DOHH2 (cell line): ENCODE measurements at regions not wholly inside any gene's neighbourhood (a gene's known extent, or its start where the extent isn't known, plus 50 kb on each side); places are given as distances from the start of the nearest gene placed in this dataset.

Experiments
- EZH2phosphoT487 ChIP-seq: fragments of 200-600 bp; sonication (generic); IDR thresholded peaks from 2 replicates; pipeline ENCODE4 v1.6.1; 2017; ENCODE audit warnings: borderline replicate concordance, mild to moderate bottlenecking, antibody characterized with exemption, low read length, moderate library complexity, mixed read lengths
- TF ChIP-seq, protein P1 (sequence below): fragments of 200-600 bp; sonication (generic); IDR thresholded peaks from one replicate; pipeline ENCODE4 v1.5.1; 2014; ENCODE audit warnings: antibody characterized with exemption, mild to moderate bottlenecking, low read depth, low read length; ENCODE audit not compliant: poor library complexity, severe bottlenecking

DNA sequence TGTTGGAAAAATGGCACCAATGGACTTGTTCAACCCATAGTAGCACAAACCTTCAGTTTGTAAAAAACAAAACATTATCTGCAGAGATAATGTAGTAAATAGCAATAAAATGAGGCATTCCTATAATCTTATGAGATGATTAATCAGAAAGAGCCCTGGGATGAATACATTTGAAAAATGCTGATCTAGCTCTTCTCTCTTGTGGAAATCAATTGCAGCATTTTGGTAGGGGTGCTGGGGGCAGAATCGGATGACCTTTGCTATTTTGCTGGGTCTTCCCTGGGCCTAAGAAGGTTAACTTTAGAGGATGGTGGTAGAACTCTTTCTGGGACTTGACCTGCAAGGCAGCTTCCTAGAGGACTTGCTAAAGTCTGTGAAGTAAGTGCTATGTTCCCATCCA is 163.5 kb downstream of the ADRA2A start:
- TF ChIP-seq, protein P1, sequence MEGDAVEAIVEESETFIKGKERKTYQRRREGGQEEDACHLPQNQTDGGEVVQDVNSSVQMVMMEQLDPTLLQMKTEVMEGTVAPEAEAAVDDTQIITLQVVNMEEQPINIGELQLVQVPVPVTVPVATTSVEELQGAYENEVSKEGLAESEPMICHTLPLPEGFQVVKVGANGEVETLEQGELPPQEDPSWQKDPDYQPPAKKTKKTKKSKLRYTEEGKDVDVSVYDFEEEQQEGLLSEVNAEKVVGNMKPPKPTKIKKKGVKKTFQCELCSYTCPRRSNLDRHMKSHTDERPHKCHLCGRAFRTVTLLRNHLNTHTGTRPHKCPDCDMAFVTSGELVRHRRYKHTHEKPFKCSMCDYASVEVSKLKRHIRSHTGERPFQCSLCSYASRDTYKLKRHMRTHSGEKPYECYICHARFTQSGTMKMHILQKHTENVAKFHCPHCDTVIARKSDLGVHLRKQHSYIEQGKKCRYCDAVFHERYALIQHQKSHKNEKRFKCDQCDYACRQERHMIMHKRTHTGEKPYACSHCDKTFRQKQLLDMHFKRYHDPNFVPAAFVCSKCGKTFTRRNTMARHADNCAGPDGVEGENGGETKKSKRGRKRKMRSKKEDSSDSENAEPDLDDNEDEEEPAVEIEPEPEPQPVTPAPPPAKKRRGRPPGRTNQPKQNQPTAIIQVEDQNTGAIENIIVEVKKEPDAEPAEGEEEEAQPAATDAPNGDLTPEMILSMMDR, result no peak
- no peak for TF ChIP-seq EZH2phosphoT487
